Psoas muscle (tissue), 7 donors: ENCODE measurements at regions not wholly inside any gene's neighbourhood (a gene's known extent, or its start where the extent isn't known, plus 50 kb on each side); places are given as distances from the start of the nearest gene placed in this dataset.

Experiments used
- ATAC-seq, 4 donors: fragments of 200-7000 bp; cut with Tn5 transposase; one replicate each; pipeline ENCODE4 v1.9.1; 2020; ENCODE audit warnings: moderate library complexity in 3 of 4, mild to moderate bottlenecking in 2 of 4
- DNase-seq, 2 donors: peaks; one replicate each; pipeline ENCODE4 v3.0.0-alpha.2; 2020
- H3K27ac ChIP-seq: fragments of 200-600 bp; one replicate; pipeline ENCODE4 v1.8.0; 2022
- H3K27me3 ChIP-seq, 3 donors: fragments of 200-600 bp in 1 of 3; one replicate each; pipeline versions ENCODE4 v1.6.1 to v1.8.0; 2013 to 2022; ENCODE audit warnings: low read length in 2 of 3, mild to moderate bottlenecking in 2 of 3, moderate library complexity in 1 of 3; ENCODE audit not compliant: insufficient read depth in 3 of 3
- H3K36me3 ChIP-seq, 2 donors: fragments of 200-600 bp in 1 of 2; one replicate each; pipeline versions ENCODE4 v1.6.1 to v1.8.0; 2013 to 2022; ENCODE audit warnings: low read depth in 1 of 2, mild to moderate bottlenecking in 1 of 2, moderate library complexity in 1 of 2; ENCODE audit not compliant: insufficient read depth in 1 of 2
- H3K4me1 ChIP-seq: fragments of 200-600 bp; one replicate; pipeline ENCODE4 v1.8.0; 2022
- H3K4me3 ChIP-seq: fragments of 200-600 bp; one replicate; pipeline ENCODE4 v1.8.0; 2022; ENCODE audit warnings: mild to moderate bottlenecking
- H3K9me3 ChIP-seq: fragments of 200-600 bp; one replicate; pipeline ENCODE4 v1.8.0; 2022
- WGBS, 3 donors: extraction: QIAGEN DNeasy Blood & Tissue Kit; methylation state at CpG; one replicate each; pipeline versions ENCODE4 v1.1.6 to v1.1.7; 2013; 5-methylcytosine and 5-hydroxymethylcytosine counted together
- intact Hi-C, 2 donors: fragments of 100-400 bp; cut with DNase I; formaldehyde crosslinking; loops; one replicate each; pipeline versions ENCODE4 v1.11.0 to v1.14.2; 2022
- TF ChIP-seq, protein P1 (sequence below): fragments of 200-600 bp; IDR thresholded peaks from one replicate; pipeline ENCODE4 v1.8.0; 2022; ENCODE audit warnings: antibody characterized with exemption
- donor health status: healthy with polysubstance abuse.
- donor health status: DM: no; HTN: no; CAD: no; lungs with moderate emphysema.
- donor health status: Bipolar disorder and iron deficiency.
- donor health status: healthy.
- donor health status: DM: yes; HTN: yes; CAD: no.
- donor health status: DM: no; HTN: no; CAD: no.
- donor health status: DM: yes; HTN: yes; CAD: no.

GRCh38 chr1:106571109-106571508, 485.4 kb upstream of the PRMT6 start:
- intact Hi-C loops = no loop called here
- H3K4me1 ChIP-seq = no peaks in the 10 kb centered on the region
- WGBS, 3 donors = 79 to 85% (median 80%) methylated on average over 4 of the region's 4 CpGs
- DNase-seq (no peak), ATAC-seq (no peak)
- H3K4me3 ChIP-seq = no peak overlapping the region
- no peaks in the 10 kb centered on the region for H3K9me3 ChIP-seq
- H3K27ac ChIP-seq = no peak overlapping the region
- TF ChIP-seq, protein P1, sequence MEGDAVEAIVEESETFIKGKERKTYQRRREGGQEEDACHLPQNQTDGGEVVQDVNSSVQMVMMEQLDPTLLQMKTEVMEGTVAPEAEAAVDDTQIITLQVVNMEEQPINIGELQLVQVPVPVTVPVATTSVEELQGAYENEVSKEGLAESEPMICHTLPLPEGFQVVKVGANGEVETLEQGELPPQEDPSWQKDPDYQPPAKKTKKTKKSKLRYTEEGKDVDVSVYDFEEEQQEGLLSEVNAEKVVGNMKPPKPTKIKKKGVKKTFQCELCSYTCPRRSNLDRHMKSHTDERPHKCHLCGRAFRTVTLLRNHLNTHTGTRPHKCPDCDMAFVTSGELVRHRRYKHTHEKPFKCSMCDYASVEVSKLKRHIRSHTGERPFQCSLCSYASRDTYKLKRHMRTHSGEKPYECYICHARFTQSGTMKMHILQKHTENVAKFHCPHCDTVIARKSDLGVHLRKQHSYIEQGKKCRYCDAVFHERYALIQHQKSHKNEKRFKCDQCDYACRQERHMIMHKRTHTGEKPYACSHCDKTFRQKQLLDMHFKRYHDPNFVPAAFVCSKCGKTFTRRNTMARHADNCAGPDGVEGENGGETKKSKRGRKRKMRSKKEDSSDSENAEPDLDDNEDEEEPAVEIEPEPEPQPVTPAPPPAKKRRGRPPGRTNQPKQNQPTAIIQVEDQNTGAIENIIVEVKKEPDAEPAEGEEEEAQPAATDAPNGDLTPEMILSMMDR = no peak
- H3K36me3 ChIP-seq = no peaks in the 10 kb centered on the region
- no peaks in the 10 kb centered on the region for H3K27me3 ChIP-seq

DNA sequence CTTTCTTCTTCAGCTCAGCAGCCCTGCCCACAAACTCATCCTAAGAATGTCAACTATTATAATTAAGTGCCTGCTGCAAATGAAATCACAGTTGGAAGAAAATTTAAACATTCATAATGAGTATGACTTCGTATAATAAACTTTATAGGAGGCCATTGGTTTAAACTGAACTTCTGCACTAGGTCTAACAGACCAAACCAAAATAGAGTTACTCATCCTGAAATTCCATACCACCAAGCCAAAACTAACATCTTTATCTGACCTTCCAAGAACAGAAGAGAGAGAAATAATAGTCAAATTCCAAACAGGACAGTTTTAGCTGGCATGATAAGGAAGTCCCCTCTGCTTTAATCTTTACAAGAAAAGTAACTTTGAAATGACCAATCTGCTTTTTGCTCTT, 472.4 kb upstream of the PRMT6 start:
- Histone ChIP-seq H3K36me3 (no peaks in the 10 kb centered on the region), H3K4me1 (no peaks in the 10 kb centered on the region), H3K4me3 (no peak overlapping the region), H3K27me3 (no peaks in the 10 kb centered on the region), H3K9me3 (no peaks in the 10 kb centered on the region), H3K27ac (no peak overlapping the region)
- TF ChIP-seq, protein P1 = no peak
- intact Hi-C loops = no loop called here
- DNase-seq (no peak), ATAC-seq (no peak)
- 62 to 71% (median 65%) methylated on average over 1 of the region's 1 CpG for WGBS, 3 donors

DNA sequence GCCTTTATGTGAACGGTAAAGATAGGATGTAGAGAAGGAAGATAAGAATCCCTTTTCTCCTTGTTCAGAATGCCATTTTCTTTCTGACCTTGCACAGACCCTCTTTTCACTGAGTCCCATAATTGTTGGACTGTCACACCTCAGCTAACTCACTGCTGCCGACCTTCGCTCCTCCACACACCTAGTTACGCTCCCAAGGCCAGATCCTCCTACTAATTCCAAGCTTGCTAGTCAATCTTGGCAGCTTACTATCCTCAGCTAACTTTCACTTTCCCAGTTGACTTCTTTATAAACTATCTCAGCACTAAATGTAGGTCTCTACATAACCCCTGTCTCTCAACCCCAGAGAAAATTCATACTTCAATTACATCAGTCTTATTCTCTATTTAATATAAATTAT, 471.8 kb upstream of the PRMT6 start:
- H3K4me3 ChIP-seq = no peak overlapping the region
- no peaks in the 10 kb centered on the region for H3K27me3 ChIP-seq
- DNase-seq (no peak), ATAC-seq (no peak)
- H3K9me3 ChIP-seq = no peaks in the 10 kb centered on the region
- intact Hi-C loops = no loop called here
- no peaks in the 10 kb centered on the region for H3K36me3 ChIP-seq
- TF ChIP-seq, protein P1 = no peak
- no peaks in the 10 kb centered on the region for H3K4me1 ChIP-seq
- 76 to 88% (median 86%) methylated on average over 4 of the region's 4 CpGs for WGBS, 3 donors
- H3K27ac ChIP-seq = no peak overlapping the region

- no peak overlapping the region for H3K4me3 ChIP-seq
- H3K27ac ChIP-seq = no peak overlapping the region
- H3K36me3 ChIP-seq = no peaks in the 10 kb centered on the region
- intact Hi-C loops = no loop called here
- no peaks in the 10 kb centered on the region for H3K27me3 ChIP-seq
- H3K9me3 ChIP-seq = no peaks in the 10 kb centered on the region
- TF ChIP-seq, protein P1 = no peak
- H3K4me1 ChIP-seq = no peaks in the 10 kb centered on the region
- ATAC-seq (no peak), DNase-seq (no peak)
- WGBS, 3 donors = 48 to 63% (median 60%) methylated on average over 2 of the region's 2 CpGs
These were observed 455.8 kb upstream of the PRMT6 start for GRCh38 chr1:106600626-106601025.

DNA sequence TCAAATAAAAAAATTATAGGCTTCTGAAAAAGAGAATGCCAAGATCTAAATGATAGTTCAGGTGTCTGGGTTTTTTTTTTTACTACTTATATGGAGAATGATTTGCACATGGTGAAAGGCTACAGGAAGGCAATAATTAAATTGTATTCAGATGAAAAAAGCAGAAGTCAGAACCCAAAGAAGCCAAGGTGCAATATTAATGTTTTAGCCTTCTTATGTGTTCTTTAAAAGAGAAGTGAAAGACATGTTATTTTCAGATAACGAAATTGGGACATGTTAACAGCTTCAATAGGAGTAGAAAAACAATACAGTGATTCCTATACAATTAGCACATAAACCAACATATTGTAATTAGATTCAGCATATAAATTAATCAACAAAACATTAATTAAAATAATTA, 452.9 kb upstream of the PRMT6 start:
- DNase-seq = no peak
- WGBS, 3 donors = 82 to 91% (median 87%) methylated on average over 1 of the region's 1 CpG

More for the DNA sequence above, 452.9 kb upstream of the PRMT6 start:
- TF ChIP-seq, protein P1 = no peak
- Histone ChIP-seq H3K27ac (no peak overlapping the region), H3K4me3 (no peak overlapping the region), H3K27me3 (no peaks in the 10 kb centered on the region), H3K4me1 (no peaks in the 10 kb centered on the region), H3K9me3 (no peaks in the 10 kb centered on the region), H3K36me3 (no peaks in the 10 kb centered on the region)
- intact Hi-C loops = no loop called here
- ATAC-seq = no peak
